NCI-H1105 treated with DMSO at 0.1 percent for 48 hours (cell line): ENCODE measurements at regions not wholly inside any gene's neighbourhood (a gene's known extent, or its start where the extent isn't known, plus 50 kb on each side); places are given as distances from the start of the nearest gene placed in this dataset.
"Not testable (repeated sequence)": the region's sequence is repeated elsewhere in the genome, so short reads cannot be mapped to it uniquely, and the experiment has no call there.

ENCODE experiments used
- DNase-seq: peaks from one replicate; lab custom pipeline; 2025; lab: John Stamatoyannopoulos, UW

GRCh38 chr12:58727521-58727920, 192.8 kb downstream of the LRIG3 start:
- no peak for DNase-seq

GRCh38 chr12:58728397-58728796, 191.9 kb downstream of the LRIG3 start:
- DNase-seq, result no peak

DNA sequence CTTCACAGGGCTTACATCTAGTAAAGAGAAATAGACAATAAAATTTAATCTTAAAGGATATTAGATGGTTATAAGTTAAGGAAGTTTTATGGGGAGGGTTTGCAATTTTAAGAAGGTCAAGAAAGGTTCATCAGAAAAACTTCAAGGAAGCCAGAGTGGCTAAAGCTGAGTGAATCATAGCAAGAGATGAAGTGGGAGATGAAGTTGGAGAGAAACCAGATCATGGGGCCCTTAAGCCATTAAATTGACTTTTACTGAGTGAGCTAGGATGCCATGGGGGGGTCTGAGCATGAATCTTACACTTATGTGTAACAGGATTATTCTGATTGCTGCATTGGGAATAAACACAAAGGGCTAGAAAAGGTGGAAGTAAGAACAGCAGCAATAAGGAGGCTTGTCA, 189.2 kb downstream of the LRIG3 start:
- DNase-seq, result no peak

- DNase-seq, result no peak
Observed at GRCh38 chr12:58732894-58733293, 187.4 kb downstream of the LRIG3 start.

DNA sequence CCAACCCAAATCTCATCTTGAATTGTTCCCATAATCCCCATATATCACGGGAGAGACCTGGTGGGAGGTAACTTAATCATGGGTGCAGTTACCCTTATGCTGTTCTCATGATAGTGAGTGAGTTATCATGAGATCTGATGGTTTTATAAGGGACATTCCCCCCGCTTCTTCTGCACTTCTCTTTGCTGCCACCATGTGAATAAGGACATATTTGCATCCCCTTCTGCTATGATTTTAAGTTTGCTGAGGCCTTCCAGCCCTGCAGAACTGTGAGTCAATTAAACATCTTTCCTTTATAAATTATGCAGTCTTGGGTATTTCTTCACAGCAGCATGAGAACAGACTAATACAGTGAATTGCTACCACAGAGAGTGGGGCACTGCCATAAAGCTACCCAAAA, 179.1 kb downstream of the LRIG3 start:
- DNase-seq, result no peak

DNA sequence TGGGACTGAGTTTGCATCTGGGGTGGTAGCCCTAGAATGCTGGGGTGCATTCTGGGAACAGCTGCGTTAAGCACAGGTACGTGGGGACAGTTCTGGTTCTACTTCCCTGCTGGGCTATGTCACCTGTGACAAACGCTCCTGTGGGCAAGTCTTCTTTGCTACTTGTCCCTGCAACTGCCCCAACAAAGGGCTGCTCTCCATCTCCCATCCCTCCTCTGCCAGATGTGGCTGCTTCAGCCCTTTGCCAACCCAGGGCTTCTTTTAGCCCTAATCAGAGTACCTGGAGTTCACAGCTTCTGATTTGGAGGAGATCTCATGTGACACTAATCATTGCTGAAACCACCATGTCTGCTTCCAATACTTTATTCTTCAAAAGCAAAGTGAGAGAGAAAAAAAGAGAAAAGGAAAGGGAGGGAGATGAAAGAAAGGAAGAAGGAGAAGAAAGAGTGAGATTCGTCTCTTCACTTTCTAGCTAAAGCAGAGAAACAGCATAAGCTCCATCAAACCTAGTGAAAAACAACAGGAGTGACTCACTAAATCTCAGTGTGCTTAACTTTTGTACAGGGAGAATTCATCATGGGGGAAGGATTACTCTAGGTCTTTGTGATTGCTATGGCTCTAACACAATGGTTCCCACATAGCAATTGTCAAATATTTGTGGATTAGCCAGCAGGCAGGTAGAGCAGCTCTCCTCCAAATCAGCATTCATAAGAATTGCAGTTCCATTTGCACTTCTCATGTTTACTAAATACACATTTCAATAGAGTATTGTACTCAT, 174.8 kb downstream of the LRIG3 start:
- no peak for DNase-seq

DNA sequence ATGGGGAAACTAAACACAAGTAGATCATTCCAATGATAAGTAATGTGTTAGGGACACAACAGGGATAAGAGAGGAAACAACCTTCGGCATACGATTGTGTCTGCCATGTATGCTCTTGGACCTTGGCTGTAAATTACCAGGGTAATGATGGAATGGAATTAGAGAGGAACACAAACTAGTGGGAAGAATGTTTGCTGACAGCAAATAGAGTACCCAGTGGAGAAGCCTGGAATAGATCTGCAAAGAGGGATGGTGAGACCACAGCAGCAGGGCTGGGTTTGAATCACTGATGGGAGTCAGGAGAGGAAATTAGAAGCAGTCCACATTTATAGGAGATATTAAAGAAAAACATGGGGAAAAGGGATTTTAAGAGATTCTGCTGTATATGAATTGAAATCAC, 172.8 kb downstream of the LRIG3 start:
- no peak for DNase-seq

DNA sequence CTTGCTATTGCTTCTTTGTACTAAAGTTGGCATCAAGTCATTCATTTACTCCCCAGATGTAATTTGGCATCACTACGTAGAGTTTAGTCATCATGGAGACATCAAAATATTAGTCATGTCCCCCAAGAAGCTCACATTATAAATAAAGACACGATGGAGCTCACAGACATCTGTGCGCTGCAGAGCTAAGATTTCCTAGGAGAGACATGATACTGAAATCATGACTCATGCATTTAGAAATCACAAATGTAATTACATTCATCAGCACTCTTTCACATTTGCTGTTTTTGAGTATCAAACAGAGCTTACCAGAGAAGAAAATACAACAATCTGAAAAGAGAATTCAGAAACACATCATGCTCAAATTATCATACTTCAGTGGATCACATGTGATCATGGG, 169.8 kb downstream of the LRIG3 start:
- DNase-seq, result no peak

- no peak for DNase-seq
Observed at GRCh38 chr12:58757422-58757821, 162.9 kb downstream of the LRIG3 start.

- not testable (repeated sequence) for DNase-seq
Observed at GRCh38 chr12:58759745-58760144, 160.6 kb downstream of the LRIG3 start.

GRCh38 chr12:58761308-58761707, 159.0 kb downstream of the LRIG3 start:
- no peak for DNase-seq

DNA sequence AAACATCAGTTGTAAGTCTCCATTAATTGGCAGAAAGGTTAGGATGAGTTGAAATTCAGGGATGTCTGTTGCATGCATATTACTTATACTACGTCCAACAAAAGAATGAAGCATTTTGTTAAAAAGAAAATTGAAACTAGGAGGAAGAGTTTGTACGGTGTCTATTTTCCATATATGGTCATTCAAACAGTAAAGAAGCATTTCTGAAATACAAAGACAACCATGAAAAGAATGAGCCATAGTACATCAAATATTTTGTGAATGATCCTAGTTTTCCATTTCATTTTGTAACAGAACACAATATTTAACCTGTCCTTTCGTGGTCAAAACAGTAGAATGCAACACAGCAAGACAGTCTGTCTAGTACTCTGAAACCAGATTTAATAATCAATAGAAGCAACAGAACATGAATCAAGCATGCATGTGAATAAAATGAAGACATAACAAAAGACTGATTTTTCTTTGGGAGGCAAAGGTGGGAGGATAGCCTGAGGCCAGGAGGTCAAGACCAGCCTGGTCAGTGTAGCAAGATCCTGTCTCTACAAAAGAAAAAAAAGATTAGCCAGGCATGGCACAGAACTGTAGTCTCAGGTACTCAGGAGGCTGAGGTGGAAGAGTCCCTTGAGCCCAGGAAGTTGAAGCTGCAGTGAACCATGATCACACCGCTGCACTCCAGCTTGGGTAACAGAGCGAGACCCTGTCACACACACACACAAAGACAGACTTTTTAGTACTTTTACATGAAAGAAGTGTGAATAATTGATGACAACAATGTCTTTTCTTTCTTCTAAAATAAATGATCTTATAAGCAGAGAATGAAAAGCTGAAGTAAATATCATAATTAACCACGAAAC, 156.0 kb downstream of the LRIG3 start:
- DNase-seq, result no peak

GRCh38 chr12:58765076-58765475, 155.2 kb downstream of the LRIG3 start:
- DNase-seq, result no peak

GRCh38 chr12:58765653-58766512, 154.4 kb downstream of the LRIG3 start:
- peak; percentile 2 for DNase-seq

DNA sequence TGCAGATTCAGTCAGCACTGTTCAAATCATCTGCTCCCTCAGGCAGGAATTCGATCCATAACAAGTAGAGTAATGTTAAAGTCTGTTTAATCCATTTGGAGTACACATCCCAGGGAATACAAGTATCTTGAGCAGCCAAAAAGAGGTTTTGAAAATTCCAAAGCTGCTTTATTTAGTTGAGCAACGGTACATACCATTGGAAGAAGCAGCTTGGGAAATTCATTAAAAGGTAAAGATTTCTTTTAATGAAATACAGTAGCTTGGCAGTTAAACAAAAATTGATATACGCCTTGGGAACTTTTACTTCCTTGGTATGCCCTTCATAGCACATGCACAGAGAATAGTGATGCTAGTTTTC, 153.8 kb downstream of the LRIG3 start:
- no peak for DNase-seq

DNA sequence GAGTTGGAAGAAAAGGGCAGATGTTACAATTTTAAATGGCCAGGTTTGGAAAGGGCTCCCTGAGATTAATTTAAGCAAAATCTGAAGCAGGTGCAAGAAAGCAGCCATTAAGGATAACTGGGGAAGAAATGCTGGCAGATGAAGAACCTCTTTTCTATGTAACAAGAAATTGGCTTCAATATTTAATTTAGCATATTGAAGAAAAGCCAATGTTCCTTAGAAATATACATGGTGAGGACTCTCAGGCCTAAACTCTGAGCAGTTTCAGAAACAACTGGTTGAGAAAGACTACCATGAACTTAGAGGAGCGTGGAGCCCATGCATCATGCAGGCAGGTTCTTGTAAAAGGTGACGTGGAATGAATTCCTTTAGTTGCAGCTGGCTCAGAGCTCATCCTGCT, 152.8 kb downstream of the LRIG3 start:
- DNase-seq, result no peak

DNA sequence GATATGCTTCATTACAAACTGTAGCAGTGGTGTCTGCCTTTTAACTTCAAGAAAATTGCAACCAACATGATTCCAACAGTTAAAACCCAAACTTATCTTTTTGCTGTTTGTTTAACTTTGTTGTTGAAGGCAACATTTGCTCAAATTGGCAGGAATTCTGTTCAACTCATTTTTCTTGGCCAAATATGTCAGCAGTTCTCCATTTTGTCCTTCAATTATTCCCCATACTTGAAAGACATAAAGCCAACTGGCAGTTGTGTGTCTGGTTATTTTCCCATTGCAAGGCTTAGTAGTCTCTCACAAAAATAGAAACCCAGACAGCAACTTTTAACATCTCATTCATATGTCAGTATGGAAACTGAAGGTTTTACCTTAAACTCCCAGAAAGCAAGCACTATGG, 146.3 kb downstream of the LRIG3 start:
- DNase-seq, result no peak

- DNase-seq, result no peak
Observed at GRCh38 chr12:58774731-58775130, 145.6 kb downstream of the LRIG3 start.

DNA sequence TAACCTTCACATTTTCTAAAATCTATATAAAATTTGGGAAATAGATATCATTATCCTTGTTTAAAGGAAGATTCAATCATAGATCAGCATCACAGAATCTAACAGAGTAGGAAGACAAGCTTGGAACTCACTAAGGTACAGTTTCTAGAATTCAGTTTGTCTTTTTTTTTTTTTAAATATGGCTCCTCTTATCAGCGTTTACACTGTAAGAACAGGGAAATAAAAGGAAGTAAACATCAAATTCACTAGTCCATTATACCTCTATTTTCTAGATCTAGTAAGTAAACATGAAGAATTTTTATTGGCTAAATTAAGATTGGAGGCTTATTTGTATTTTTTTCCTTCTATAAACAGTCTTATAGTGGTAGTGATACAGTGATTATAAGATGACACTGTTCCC, 144.9 kb downstream of the LRIG3 start:
- DNase-seq, result no peak

DNA sequence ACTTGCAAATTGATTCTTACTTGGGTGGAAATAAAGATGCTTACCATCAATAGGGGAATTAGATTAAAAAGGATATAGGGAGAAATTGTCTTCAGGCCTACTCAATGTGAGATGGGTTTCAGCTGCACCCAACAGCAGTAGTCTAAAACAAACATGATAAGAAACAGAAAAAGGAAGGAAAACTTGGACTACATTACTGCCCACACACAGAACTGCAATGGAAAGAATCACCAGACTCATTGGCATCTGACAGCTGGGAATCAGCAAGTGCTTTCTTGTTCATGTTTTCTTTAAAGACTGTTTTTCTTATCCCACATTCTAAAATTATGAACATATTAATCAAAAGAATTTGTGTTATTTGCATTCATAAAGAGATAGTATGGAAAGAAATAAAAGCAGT, 144.2 kb downstream of the LRIG3 start:
- DNase-seq, result no peak

DNA sequence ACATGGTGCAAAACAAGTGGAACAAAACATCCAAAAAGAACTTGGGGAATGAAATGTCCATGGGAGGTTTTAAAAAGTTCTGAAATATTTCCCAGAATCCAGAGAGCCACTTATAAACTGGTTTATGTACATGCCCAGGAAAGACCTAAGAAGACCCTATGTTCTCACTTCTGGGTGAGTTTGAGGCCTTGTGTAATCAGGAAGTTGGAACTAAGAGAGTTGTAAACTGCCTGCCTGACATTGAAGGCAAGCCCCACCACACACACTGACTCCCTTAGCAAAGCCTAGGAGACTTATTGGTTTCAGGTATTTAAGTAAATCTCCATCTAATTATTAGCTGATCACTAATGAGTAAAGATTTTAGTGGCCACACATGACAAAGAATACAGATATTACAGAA, 142.5 kb downstream of the LRIG3 start:
- no peak for DNase-seq

GRCh38 chr12:58781609-58782008, 138.7 kb downstream of the LRIG3 start:
- DNase-seq, result no peak
